ENCODE measurements at regions not wholly inside any gene's neighbourhood (a gene's known extent, or its start where the extent isn't known, plus 50 kb on each side); places are given as distances from the start of the nearest gene placed in this dataset.

- TF ChIP-seq CHD7 (IDR thresholded peaks at IDR 0.05; ENCODE audit: insufficient replicate concordance, low read length) (no peak), SRF (IDR thresholded peaks at IDR 0.05; ENCODE audit: low read depth, low read length) (no peak), EGR1 (IDR thresholded peaks at IDR 0.05; ENCODE audit: borderline replicate concordance, low read depth, low read length) (no peak), BCL11A (IDR thresholded peaks at IDR 0.05; ENCODE audit: low read depth in 2 of 2, low read length in 2 of 2) (no peak), EP300 (IDR thresholded peaks at IDR 0.05; ENCODE audit: borderline replicate concordance in 1 of 2, low read depth in 2 of 2, low read length in 2 of 2) (no peak), CHD2 (IDR thresholded peaks at IDR 0.05; ENCODE audit: low read length) (no peak), MAX (IDR thresholded peaks at IDR 0.05) (no peak), PHF8 (conservative IDR thresholded peaks at IDR 0.05; ENCODE audit: low read depth, low read length) (no peak), POLR2A (IDR thresholded peaks at IDR 0.05; ENCODE audit: control extremely low read depth in 1 of 2, low read depth in 2 of 2, low read length in 2 of 2) (no peak), HDAC2 (IDR thresholded peaks at IDR 0.05; ENCODE audit: borderline replicate concordance in 1 of 2, low read depth in 2 of 2, low read length in 2 of 2) (no peak), SIRT6 (IDR thresholded peaks at IDR 0.05; ENCODE audit: low read length) (no peak), TBP (IDR thresholded peaks at IDR 0.05; ENCODE audit: low read depth, low read length) (no peak), SP1 (IDR thresholded peaks at IDR 0.05; ENCODE audit: low read depth, low read length) (no peak)
These were observed 176.5 kb upstream of the CDH5 start (continued) for GRCh38 chr16:66189951-66190350.

All from H1 (cell line).